Epithelial cell of esophagus (primary cell): ENCODE measurements at regions not wholly inside any gene's neighbourhood (a gene's known extent, or its start where the extent isn't known, plus 50 kb on each side); places are given as distances from the start of the nearest gene placed in this dataset.

Experiments used
- DNase-seq: peaks from one replicate; pipeline ENCODE4 v3.0.0; 2010; ENCODE audit warnings: low read depth
- H3K4me3 ChIP-seq: 2 replicates; pipeline ENCODE4 v1.5.1; 2011; ENCODE audit warnings: mild to moderate bottlenecking, low read length, control low read depth
- CTCF ChIP-seq: IDR thresholded peaks from 2 replicates; pipeline ENCODE4 v1.5.1; 2011; ENCODE audit warnings: low read depth, mild to moderate bottlenecking, low read length, control low read depth, inconsistent platforms; ENCODE audit not compliant: insufficient read depth; ENCODE audit errors: missing control alignments

GRCh38 chr7:127064-127598 lies 65.2 kb upstream of the FAM20C start:
- H3K4me3 ChIP-seq = no peak overlapping the region
- TF ChIP-seq CTCF = no peak
- DNase-seq = no peak

- H3K4me3 ChIP-seq = no peak overlapping the region
- no peak for TF ChIP-seq CTCF
- DNase-seq = no peak
Observed at GRCh38 chr7:128171-129080, 63.9 kb upstream of the FAM20C start.

GRCh38 chr7:129366-130221 lies 62.8 kb upstream of the FAM20C start:
- H3K4me3 ChIP-seq = no peak overlapping the region
- no peak for DNase-seq
- no peak for TF ChIP-seq CTCF

GRCh38 chr7:130222-130572 lies 62.2 kb upstream of the FAM20C start:
- TF ChIP-seq CTCF = no peak
- DNase-seq = no peak
- H3K4me3 ChIP-seq = no peak overlapping the region

GRCh38 chr7:130875-131780 lies 61.2 kb upstream of the FAM20C start:
- DNase-seq = no peak
- no peak overlapping the region for H3K4me3 ChIP-seq
- no peak for TF ChIP-seq CTCF

GRCh38 chr7:131781-132482 lies 60.4 kb upstream of the FAM20C start:
- no peak overlapping the region for H3K4me3 ChIP-seq
- TF ChIP-seq CTCF = no peak
- no peak for DNase-seq
